ENCODE measurements at regions not wholly inside any gene's neighbourhood (a gene's known extent, or its start where the extent isn't known, plus 50 kb on each side); places are given as distances from the start of the nearest gene placed in this dataset.

DNA sequence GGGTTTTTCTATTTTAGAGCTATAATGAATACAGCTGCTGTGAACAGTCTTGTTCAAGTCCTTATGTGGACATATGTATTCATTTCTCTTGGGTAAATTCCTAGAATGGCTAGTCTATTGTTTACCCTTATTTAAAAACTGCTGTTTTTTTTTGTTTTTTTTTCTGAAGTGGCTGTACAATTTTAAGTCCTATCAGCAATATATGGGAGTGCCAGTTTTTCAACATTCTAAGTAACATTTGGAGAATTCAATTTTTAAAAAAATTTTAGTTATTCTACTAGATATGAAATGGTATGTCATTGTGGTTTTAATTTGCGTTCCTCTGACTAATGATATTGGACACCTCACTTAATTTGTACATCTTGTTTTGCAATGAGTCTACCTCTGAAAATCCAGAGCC is 349.7 kb downstream of the SATB2 start:
- Histone ChIP-seq H3K4me3 (ENCODE audit: low read depth in 1 of 2, low read length in 2 of 2) (no peak overlapping the region), H3K9ac (ENCODE audit: low read depth in 1 of 2, low read length in 2 of 2) (no peak overlapping the region), H3K36me3 (ENCODE audit: control insufficient read depth in 1 of 2, insufficient read depth in 2 of 2, low read length in 2 of 2) (no peaks in the 10 kb centered on the region)

DNA sequence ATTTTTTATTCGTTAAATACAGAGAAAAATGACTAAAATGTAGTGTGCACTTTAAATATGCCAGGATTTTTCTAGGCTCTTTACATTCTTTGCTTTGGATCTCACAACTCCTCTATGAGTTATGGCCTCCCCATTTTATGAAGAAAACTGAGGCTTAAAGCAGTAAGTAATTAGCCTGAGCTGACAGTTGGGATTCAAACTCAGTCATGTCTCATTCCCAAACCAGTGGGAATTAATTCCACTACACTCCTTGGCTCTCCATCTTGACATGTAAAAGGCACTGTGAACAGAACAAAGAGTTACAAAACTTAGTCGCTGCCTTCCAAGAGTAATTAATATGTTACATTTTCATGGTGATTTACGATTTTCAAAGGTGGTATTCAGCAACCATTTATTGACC is 351.9 kb downstream of the SATB2 start:
- Histone ChIP-seq H3K27ac (ENCODE audit: low read depth, low read length) (no peak overlapping the region), H3K36me3 (ENCODE audit: control insufficient read depth in 1 of 2, insufficient read depth in 2 of 2, low read length in 2 of 2) (no peaks in the 10 kb centered on the region), H3K4me3 (ENCODE audit: low read depth in 1 of 2, low read length in 2 of 2) (no peak overlapping the region), H3K27me3 (ENCODE audit: control insufficient read depth in 1 of 2, insufficient read depth in 2 of 2, low read length in 2 of 2) (no peaks in the 10 kb centered on the region), H3K9ac (ENCODE audit: low read depth in 1 of 2, low read length in 2 of 2) (no peak overlapping the region), H3K4me1 (ENCODE audit: control insufficient read depth in 1 of 2, insufficient read depth in 2 of 2, low read length in 2 of 2) (no peaks in the 10 kb centered on the region), H3K9me3 (ENCODE audit: control insufficient read depth in 1 of 2, low read length in 2 of 2) (no peaks in the 10 kb centered on the region)

More for the DNA sequence above, 349.7 kb downstream of the SATB2 start:
- H3K27ac ChIP-seq (ENCODE audit: low read depth, low read length), result no peak overlapping the region
- H3K27me3 ChIP-seq (ENCODE audit: control insufficient read depth in 1 of 2, insufficient read depth in 2 of 2, low read length in 2 of 2), result no peaks in the 10 kb centered on the region
- H3K4me1 ChIP-seq (ENCODE audit: control insufficient read depth in 1 of 2, insufficient read depth in 2 of 2, low read length in 2 of 2), result no peaks in the 10 kb centered on the region
- H3K9me3 ChIP-seq (ENCODE audit: control insufficient read depth in 1 of 2, low read length in 2 of 2), result no peaks in the 10 kb centered on the region

DNA sequence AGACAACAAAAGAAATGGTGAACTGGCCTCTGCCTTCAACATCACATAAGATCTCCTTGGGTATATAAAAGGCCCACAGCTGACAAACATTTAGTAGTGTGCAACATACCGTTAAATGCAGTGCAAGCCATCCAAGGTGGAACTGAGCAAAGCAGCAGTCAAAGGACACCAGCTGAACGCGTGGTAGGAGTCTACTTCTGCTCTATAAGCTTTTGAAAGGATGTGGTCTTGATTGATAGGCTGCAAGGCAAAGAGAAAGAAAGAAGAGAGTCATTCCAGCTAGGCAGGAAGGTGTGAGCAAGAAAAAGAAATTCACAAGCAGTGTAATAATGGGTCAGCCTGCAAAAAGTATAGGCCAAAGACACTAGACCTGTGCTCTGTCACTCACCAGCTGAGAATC is 356.3 kb downstream of the SATB2 start:
- H3K9ac ChIP-seq (ENCODE audit: low read depth in 1 of 2, low read length in 2 of 2), result no peak overlapping the region
- no peaks in the 10 kb centered on the region for H3K36me3 ChIP-seq (ENCODE audit: control insufficient read depth in 1 of 2, insufficient read depth in 2 of 2, low read length in 2 of 2)
- no peaks in the 10 kb centered on the region for H3K9me3 ChIP-seq (ENCODE audit: control insufficient read depth in 1 of 2, low read length in 2 of 2)
- H3K4me3 ChIP-seq (ENCODE audit: low read depth in 1 of 2, low read length in 2 of 2), result no peak overlapping the region
- no peaks in the 10 kb centered on the region for H3K27me3 ChIP-seq (ENCODE audit: control insufficient read depth in 1 of 2, insufficient read depth in 2 of 2, low read length in 2 of 2)
- no peaks in the 10 kb centered on the region for H3K4me1 ChIP-seq (ENCODE audit: control insufficient read depth in 1 of 2, insufficient read depth in 2 of 2, low read length in 2 of 2)
- H3K27ac ChIP-seq (ENCODE audit: low read depth, low read length), result no peak overlapping the region

DNA sequence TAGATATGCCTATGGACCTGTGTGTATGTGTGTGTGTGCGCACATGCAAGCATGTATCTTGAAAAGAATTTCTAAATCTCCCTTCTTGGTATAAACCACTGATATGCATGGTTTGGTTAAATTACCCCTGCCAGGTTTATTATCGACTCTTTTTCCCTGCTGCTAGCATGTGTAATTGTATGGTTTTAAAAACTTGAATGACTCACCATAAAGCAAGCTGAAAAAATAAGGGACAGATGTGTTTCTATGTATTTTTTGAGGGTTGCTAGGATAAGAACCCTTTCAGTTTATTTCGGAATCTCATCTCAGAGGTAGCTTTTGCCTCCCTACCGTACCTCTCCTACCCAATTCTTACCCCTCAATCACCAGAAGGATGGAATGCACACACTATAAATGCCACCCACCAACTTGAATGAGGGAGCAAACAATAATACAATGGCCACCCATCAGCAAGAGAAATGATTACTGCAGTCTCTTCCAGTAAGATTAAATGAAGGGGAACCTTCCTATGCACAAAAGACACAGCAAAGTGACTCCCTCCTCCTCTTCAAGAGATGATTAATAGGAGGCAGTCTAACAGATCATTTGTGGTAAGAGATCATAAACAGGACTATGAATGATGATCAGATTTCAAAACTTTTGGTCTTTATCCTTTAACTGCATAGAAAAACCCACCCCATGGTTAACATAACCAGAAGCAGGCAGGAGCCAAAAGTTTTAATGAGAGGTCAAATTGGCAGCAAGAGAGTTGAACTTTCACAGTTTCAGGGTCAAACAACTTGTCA is 357.2 kb downstream of the SATB2 start:
- H3K9me3 ChIP-seq (ENCODE audit: control insufficient read depth in 1 of 2, low read length in 2 of 2), result no peaks in the 10 kb centered on the region
- no peaks in the 10 kb centered on the region for H3K36me3 ChIP-seq (ENCODE audit: control insufficient read depth in 1 of 2, insufficient read depth in 2 of 2, low read length in 2 of 2)
- no peak overlapping the region for H3K4me3 ChIP-seq (ENCODE audit: low read depth in 1 of 2, low read length in 2 of 2)
- H3K27me3 ChIP-seq (ENCODE audit: control insufficient read depth in 1 of 2, insufficient read depth in 2 of 2, low read length in 2 of 2), result no peaks in the 10 kb centered on the region
- H3K4me1 ChIP-seq (ENCODE audit: control insufficient read depth in 1 of 2, insufficient read depth in 2 of 2, low read length in 2 of 2), result no peaks in the 10 kb centered on the region
- no peak overlapping the region for H3K9ac ChIP-seq (ENCODE audit: low read depth in 1 of 2, low read length in 2 of 2)
- no peak overlapping the region for H3K27ac ChIP-seq (ENCODE audit: low read depth, low read length)

DNA sequence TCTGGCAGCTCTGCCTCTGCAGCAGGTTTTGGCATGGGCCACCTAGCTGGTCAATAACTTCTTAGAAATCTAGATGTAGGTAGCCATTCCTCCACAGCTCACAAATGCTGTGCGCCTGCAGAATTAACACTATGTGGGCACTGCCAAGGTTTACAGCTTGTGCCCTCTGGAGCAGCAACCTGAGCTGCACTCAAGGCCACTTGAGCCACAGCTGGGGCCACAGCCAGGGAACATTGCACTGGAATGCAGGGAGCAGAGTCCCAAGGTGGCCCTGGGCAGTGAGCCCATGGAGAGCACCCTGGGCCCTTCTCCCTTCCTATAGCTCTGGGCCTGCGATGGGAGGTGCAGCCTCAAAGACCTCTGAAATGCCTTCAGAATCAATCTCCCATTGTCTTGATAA is 365.3 kb downstream of the SATB2 start:
- Histone ChIP-seq H3K9me3 (ENCODE audit: control insufficient read depth in 1 of 2, low read length in 2 of 2) (no peaks in the 10 kb centered on the region), H3K27ac (ENCODE audit: low read depth, low read length) (no peak overlapping the region), H3K4me3 (ENCODE audit: low read depth in 1 of 2, low read length in 2 of 2) (no peak overlapping the region), H3K4me1 (ENCODE audit: control insufficient read depth in 1 of 2, insufficient read depth in 2 of 2, low read length in 2 of 2) (peaks cover 0 to 6% of the 10 kb centered on the region in 2 donors), H3K27me3 (ENCODE audit: control insufficient read depth in 1 of 2, insufficient read depth in 2 of 2, low read length in 2 of 2) (no peaks in the 10 kb centered on the region), H3K9ac (ENCODE audit: low read depth in 1 of 2, low read length in 2 of 2) (no peak overlapping the region), H3K36me3 (ENCODE audit: control insufficient read depth in 1 of 2, insufficient read depth in 2 of 2, low read length in 2 of 2) (no peaks in the 10 kb centered on the region)

DNA sequence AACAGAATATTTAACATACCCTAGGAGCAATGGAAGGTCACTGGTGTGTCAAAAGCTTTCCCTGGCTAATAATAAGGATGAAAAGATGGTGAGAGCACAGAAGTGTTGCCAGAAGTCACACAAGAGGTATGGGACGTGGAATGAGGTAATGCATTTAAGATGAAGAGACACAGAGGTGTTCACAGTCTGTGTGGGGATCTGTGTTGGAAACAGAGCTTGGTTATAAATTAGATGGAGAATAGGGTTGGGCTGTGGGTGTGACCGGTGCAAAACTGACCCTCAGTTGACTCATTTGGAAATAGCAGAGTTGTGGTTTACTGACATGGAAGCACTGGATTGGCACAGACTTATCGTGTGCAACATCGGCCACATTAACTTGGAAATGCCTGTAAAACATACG is 372.5 kb downstream of the SATB2 start:
- H3K27ac ChIP-seq (ENCODE audit: low read depth, low read length), result no peak overlapping the region
- no peak overlapping the region for H3K4me3 ChIP-seq (ENCODE audit: low read depth in 1 of 2, low read length in 2 of 2)
- H3K9ac ChIP-seq (ENCODE audit: low read depth in 1 of 2, low read length in 2 of 2), result no peak overlapping the region
- no peaks in the 10 kb centered on the region for H3K36me3 ChIP-seq (ENCODE audit: control insufficient read depth in 1 of 2, insufficient read depth in 2 of 2, low read length in 2 of 2)
- H3K27me3 ChIP-seq (ENCODE audit: control insufficient read depth in 1 of 2, insufficient read depth in 2 of 2, low read length in 2 of 2), result no peaks in the 10 kb centered on the region
- no peaks in the 10 kb centered on the region for H3K4me1 ChIP-seq (ENCODE audit: control insufficient read depth in 1 of 2, insufficient read depth in 2 of 2, low read length in 2 of 2)
- H3K9me3 ChIP-seq (ENCODE audit: control insufficient read depth in 1 of 2, low read length in 2 of 2), result no peaks in the 10 kb centered on the region

DNA sequence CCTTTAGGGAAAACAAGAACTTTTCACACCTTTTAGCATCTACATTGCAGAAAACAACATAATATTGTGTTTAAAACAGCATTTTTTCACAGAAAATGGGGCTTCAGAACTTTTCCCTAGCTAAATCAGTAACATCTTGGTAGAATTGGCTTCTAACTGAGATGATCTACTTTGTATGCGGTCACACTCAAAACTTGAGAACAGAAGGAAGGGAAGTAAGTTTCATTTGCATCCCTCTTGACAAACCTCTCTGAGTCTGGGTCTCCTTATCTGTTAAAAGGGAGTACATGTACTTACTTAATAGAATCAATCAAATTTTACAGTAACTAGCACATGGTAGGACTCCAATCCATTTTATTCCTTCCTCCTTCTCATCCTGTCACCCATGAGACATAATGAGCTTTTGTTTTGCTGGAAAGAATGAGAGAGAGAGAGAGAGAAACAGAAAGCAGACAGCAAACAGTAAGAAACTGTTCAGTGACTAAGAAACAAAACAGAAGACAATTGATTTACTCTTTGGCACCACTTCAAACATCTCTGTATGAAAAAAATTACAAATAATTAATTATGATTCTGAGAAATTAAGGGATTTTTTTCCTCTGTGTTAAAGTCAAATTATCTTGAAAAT is 387.3 kb downstream of the SATB2 start:
- H3K9ac ChIP-seq (ENCODE audit: low read depth in 1 of 2, low read length in 2 of 2), result no peak overlapping the region
- no peak overlapping the region for H3K27ac ChIP-seq (ENCODE audit: low read depth, low read length)
- no peaks in the 10 kb centered on the region for H3K27me3 ChIP-seq (ENCODE audit: control insufficient read depth in 1 of 2, insufficient read depth in 2 of 2, low read length in 2 of 2)
- H3K36me3 ChIP-seq (ENCODE audit: control insufficient read depth in 1 of 2, insufficient read depth in 2 of 2, low read length in 2 of 2), result no peaks in the 10 kb centered on the region
- no peak overlapping the region for H3K4me3 ChIP-seq (ENCODE audit: low read depth in 1 of 2, low read length in 2 of 2)
- peaks cover 7 to 16% of the 10 kb centered on the region in 2 donors for H3K4me1 ChIP-seq (ENCODE audit: control insufficient read depth in 1 of 2, insufficient read depth in 2 of 2, low read length in 2 of 2)
- no peaks in the 10 kb centered on the region for H3K9me3 ChIP-seq (ENCODE audit: control insufficient read depth in 1 of 2, low read length in 2 of 2)

DNA sequence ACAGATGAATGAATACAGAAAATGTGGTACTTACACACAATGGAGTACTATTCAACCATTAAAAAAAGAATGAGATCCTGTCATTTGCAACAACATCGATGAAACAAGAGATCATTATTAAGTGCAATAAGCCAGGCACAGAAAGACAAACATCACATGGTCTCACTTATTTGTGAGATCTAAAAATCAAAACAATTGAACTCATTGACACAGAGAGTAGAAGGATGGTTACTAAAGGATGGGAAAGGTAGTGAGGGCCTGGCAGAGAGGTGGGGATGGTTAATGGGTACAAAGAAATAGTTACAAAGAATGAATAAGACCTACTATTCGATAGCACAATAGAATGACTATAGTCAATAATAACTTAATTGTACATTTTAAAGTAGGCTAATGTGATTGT is 393.5 kb downstream of the SATB2 start:
- Histone ChIP-seq H3K4me1 (ENCODE audit: control insufficient read depth in 1 of 2, insufficient read depth in 2 of 2, low read length in 2 of 2) (no peaks in the 10 kb centered on the region), H3K9me3 (ENCODE audit: control insufficient read depth in 1 of 2, low read length in 2 of 2) (no peaks in the 10 kb centered on the region), H3K27ac (ENCODE audit: low read depth, low read length) (no peak overlapping the region), H3K36me3 (ENCODE audit: control insufficient read depth in 1 of 2, insufficient read depth in 2 of 2, low read length in 2 of 2) (no peaks in the 10 kb centered on the region), H3K27me3 (ENCODE audit: control insufficient read depth in 1 of 2, insufficient read depth in 2 of 2, low read length in 2 of 2) (no peaks in the 10 kb centered on the region), H3K9ac (ENCODE audit: low read depth in 1 of 2, low read length in 2 of 2) (no peak overlapping the region), H3K4me3 (ENCODE audit: low read depth in 1 of 2, low read length in 2 of 2) (no peak overlapping the region)

DNA sequence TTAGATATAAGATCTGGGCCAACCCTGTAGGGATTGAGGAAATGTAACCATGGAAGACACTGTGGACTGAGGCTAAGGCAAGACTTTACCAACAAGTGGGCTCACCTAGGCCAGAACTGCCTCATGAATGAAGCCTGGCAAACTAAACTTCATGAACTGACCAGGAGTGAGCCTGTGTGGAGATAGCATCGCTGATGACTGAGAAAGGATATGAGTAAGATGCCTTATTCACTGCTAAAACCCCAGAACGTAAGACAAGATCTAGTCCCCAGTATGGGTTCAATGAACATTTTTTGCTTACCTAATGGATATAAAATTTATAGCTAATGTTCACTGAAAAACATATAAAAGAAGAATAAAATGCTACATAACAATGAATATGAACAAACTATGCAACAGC is 399.8 kb downstream of the SATB2 start:
- Histone ChIP-seq H3K36me3 (ENCODE audit: control insufficient read depth in 1 of 2, insufficient read depth in 2 of 2, low read length in 2 of 2) (no peaks in the 10 kb centered on the region), H3K9me3 (ENCODE audit: control insufficient read depth in 1 of 2, low read length in 2 of 2) (no peaks in the 10 kb centered on the region), H3K9ac (ENCODE audit: low read depth in 1 of 2, low read length in 2 of 2) (no peak overlapping the region), H3K27me3 (ENCODE audit: control insufficient read depth in 1 of 2, insufficient read depth in 2 of 2, low read length in 2 of 2) (no peaks in the 10 kb centered on the region), H3K4me1 (ENCODE audit: control insufficient read depth in 1 of 2, insufficient read depth in 2 of 2, low read length in 2 of 2) (no peaks in the 10 kb centered on the region), H3K4me3 (ENCODE audit: low read depth in 1 of 2, low read length in 2 of 2) (no peak overlapping the region), H3K27ac (ENCODE audit: low read depth, low read length) (no peak overlapping the region)

DNA sequence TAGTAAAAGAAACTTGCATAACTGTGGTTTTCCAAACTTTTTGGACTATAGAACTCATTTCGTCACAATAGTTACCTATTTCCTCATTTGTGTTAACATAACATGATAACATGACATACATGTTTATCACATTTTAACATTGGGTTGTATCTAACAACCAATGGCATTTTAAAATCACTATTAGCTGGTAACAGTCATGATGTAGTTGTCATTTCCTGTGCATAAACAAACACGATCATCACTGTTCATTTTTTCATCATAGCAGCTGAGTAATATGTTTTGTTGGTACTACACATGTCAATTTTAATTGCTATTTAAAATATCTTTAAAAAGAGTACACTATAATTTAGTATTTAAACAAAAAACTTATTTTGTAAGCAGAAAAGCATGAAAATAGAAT is 402.4 kb downstream of the SATB2 start:
- no peak overlapping the region for H3K9ac ChIP-seq (ENCODE audit: low read depth in 1 of 2, low read length in 2 of 2)
- H3K4me1 ChIP-seq (ENCODE audit: control insufficient read depth in 1 of 2, insufficient read depth in 2 of 2, low read length in 2 of 2), result no peaks in the 10 kb centered on the region
- no peaks in the 10 kb centered on the region for H3K27me3 ChIP-seq (ENCODE audit: control insufficient read depth in 1 of 2, insufficient read depth in 2 of 2, low read length in 2 of 2)
- no peak overlapping the region for H3K27ac ChIP-seq (ENCODE audit: low read depth, low read length)
- H3K9me3 ChIP-seq (ENCODE audit: control insufficient read depth in 1 of 2, low read length in 2 of 2), result no peaks in the 10 kb centered on the region
- no peaks in the 10 kb centered on the region for H3K36me3 ChIP-seq (ENCODE audit: control insufficient read depth in 1 of 2, insufficient read depth in 2 of 2, low read length in 2 of 2)
- H3K4me3 ChIP-seq (ENCODE audit: low read depth in 1 of 2, low read length in 2 of 2), result no peak overlapping the region

Measured in duodenal mucosa (tissue), 2 donors.